ENCODE measurements at regions not wholly inside any gene's neighbourhood (a gene's known extent, or its start where the extent isn't known, plus 50 kb on each side); places are given as distances from the start of the nearest gene placed in this dataset.
"Not testable (repeated sequence)": the region's sequence is repeated elsewhere in the genome, so short reads cannot be mapped to it uniquely, and the experiment has no call there.

DNA sequence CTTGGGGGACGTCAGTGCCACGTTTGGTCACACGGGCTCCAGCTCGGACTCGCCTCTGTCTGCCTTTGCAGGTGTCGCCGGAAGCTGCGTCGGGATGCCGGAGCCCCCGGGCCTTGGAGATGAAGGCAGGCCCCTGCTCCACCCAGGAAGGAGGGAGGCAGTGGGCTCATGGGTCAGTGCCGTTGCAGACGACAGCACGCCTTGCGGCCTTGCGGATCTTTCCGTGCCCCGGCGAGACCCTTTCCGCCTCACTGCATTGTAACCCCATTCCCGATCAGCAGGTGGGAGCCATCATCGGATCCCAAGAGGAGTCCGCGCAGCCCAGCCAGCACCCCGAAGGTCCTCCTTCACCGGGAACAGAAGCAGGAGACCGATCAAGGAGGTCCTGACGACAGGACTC, 1422.2 kb upstream of the PCDH10 start:
- not testable (repeated sequence) for TF ChIP-seq CTCF, POLR2A (IDR thresholded peaks at IDR 0.05)
